Thyroid gland (tissue), 4 donors: ENCODE measurements at regions not wholly inside any gene's neighbourhood (a gene's known extent, or its start where the extent isn't known, plus 50 kb on each side); places are given as distances from the start of the nearest gene placed in this dataset.

Source experiments
- DNase-seq, 2 donors: peaks; one replicate each; pipeline ENCODE4 v3.0.0-alpha.2; 2019
- H3K27ac ChIP-seq, 3 donors: fragments of 200-600 bp; sonication (generic); 1 replicate in 2 of 3; 2 replicates in 1 of 3; pipeline ENCODE4 v1.5.1; 2016 to 2019; ENCODE audit warnings: mild to moderate bottlenecking in 1 of 3, moderate library complexity in 1 of 3
- H3K27me3 ChIP-seq: fragments of 200-600 bp; sonication (generic); one replicate; pipeline ENCODE4 v1.5.1; 2019
- H3K36me3 ChIP-seq, 2 donors: fragments of 200-600 bp; sonication (generic); one replicate each; pipeline ENCODE4 v1.5.1; 2016 to 2019
- H3K4me1 ChIP-seq, 2 donors: fragments of 200-600 bp; sonication (generic); one replicate each; pipeline ENCODE4 v1.5.1; 2017 to 2019
- H3K4me3 ChIP-seq, 3 donors: fragments of 200-600 bp; sonication (generic); replicated peaks in 1 of 3; 1 replicate in 2 of 3; 2 replicates in 1 of 3; pipeline ENCODE4 v1.5.1; 2016; ENCODE audit warnings: mild to moderate bottlenecking in 1 of 3
- H3K9me3 ChIP-seq: fragments of 200-600 bp; sonication (generic); one replicate; pipeline ENCODE4 v1.5.1; 2017
- CTCF ChIP-seq, 6 experiments: fragments of 200-600 bp in 3 of 6; fragments of 450-650 bp in 3 of 6; sonication (generic) in 3 of 6; IDR thresholded peaks; one replicate each; pipeline ENCODE4 v1.5.1; 2016 to 2019; ENCODE audit warnings: antibody characterized with exemption in 6 of 6, mild to moderate bottlenecking in 2 of 6, inconsistent platforms in 1 of 6, moderate library complexity in 1 of 6
- POLR2A ChIP-seq, 2 donors: fragments of 450-650 bp; IDR thresholded peaks; one replicate each; pipeline ENCODE4 v1.6.1; 2017; ENCODE audit warnings: antibody characterized with exemption in 2 of 2, mild to moderate bottlenecking in 2 of 2, moderate library complexity in 1 of 2
- WGBS, 2 donors: methylation state at CpG; one replicate each; pipeline ENCODE4 v1.1.5; 2017; 5-methylcytosine and 5-hydroxymethylcytosine counted together
- intact Hi-C: fragments of 100-400 bp; cut with DNase I; formaldehyde crosslinking; loops from one replicate; pipeline ENCODE4 v1.15.1; 2023

- no peak for TF ChIP-seq POLR2A (IDR thresholded peaks at IDR 0.05)
- no peak for TF ChIP-seq CTCF (IDR thresholded peaks at IDR 0.05)
- H3K27ac ChIP-seq, result no peak overlapping the region
- H3K36me3 ChIP-seq, result no peaks in the 10 kb centered on the region
- intact Hi-C loops, result no loop called here
- H3K27me3 ChIP-seq, result no peaks in the 10 kb centered on the region
- no peak overlapping the region for H3K4me3 ChIP-seq
- DNase-seq, result no peak
- 71 to 79% methylated on average over 12 of the region's 12 CpGs for WGBS, 2 donors
- no peaks in the 10 kb centered on the region for H3K4me1 ChIP-seq
- H3K9me3 ChIP-seq, result no peaks in the 10 kb centered on the region
Observed at GRCh38 chr16:54482892-54483574, 196.4 kb upstream of the IRX3 start.

- WGBS, 2 donors, result 78% methylated on average over 5 of the region's 5 CpGs
- TF ChIP-seq CTCF (IDR thresholded peaks at IDR 0.05) (no peak), POLR2A (IDR thresholded peaks at IDR 0.05) (no peak)
- Histone ChIP-seq H3K36me3 (no peaks in the 10 kb centered on the region), H3K27ac (no peak overlapping the region), H3K9me3 (no peaks in the 10 kb centered on the region), H3K27me3 (no peaks in the 10 kb centered on the region), H3K4me3 (no peak overlapping the region), H3K4me1 (no peaks in the 10 kb centered on the region)
- intact Hi-C loops, result no loop called here
- no peak for DNase-seq
Observed at GRCh38 chr16:54480429-54480828, 193.8 kb upstream of the IRX3 start.

- intact Hi-C loops, result no loop called here
- Histone ChIP-seq H3K36me3 (no peaks in the 10 kb centered on the region), H3K4me3 (no peak overlapping the region), H3K27ac (no peak overlapping the region), H3K9me3 (no peaks in the 10 kb centered on the region), H3K4me1 (no peaks in the 10 kb centered on the region), H3K27me3 (no peaks in the 10 kb centered on the region)
- WGBS, 2 donors, result 89 to 96% methylated on average over 1 of the region's 1 CpG
- no peak for DNase-seq
- TF ChIP-seq POLR2A (IDR thresholded peaks at IDR 0.05), result no peak
- TF ChIP-seq CTCF (IDR thresholded peaks at IDR 0.05), result no peak
Observed at GRCh38 chr16:54479546-54479945, 193.0 kb upstream of the IRX3 start.

- no peaks in the 10 kb centered on the region for H3K36me3 ChIP-seq
- no peak overlapping the region for H3K27ac ChIP-seq
- DNase-seq, result no peak
- no peaks in the 10 kb centered on the region for H3K9me3 ChIP-seq
- TF ChIP-seq POLR2A (IDR thresholded peaks at IDR 0.05), result no peak
- no peak for TF ChIP-seq CTCF (IDR thresholded peaks at IDR 0.05)
- no peaks in the 10 kb centered on the region for H3K4me1 ChIP-seq
- 84 to 85% methylated on average over 6 of the region's 6 CpGs for WGBS, 2 donors
- intact Hi-C loops, result no loop called here
- no peaks in the 10 kb centered on the region for H3K27me3 ChIP-seq
- H3K4me3 ChIP-seq, result no peak overlapping the region
Observed at GRCh38 chr16:54477714-54478113, 191.1 kb upstream of the IRX3 start.

- Histone ChIP-seq H3K4me1 (no peaks in the 10 kb centered on the region), H3K9me3 (no peaks in the 10 kb centered on the region), H3K27ac (no peak overlapping the region), H3K36me3 (no peaks in the 10 kb centered on the region), H3K4me3 (no peak overlapping the region), H3K27me3 (no peaks in the 10 kb centered on the region)
- TF ChIP-seq POLR2A (IDR thresholded peaks at IDR 0.05) (no peak), CTCF (IDR thresholded peaks at IDR 0.05) (no peak)
- no peak for DNase-seq
- intact Hi-C loops, result no loop called here
- WGBS, 2 donors, result 65 to 69% methylated on average over 5 of the region's 5 CpGs
Observed at GRCh38 chr16:54475019-54475601, 188.5 kb upstream of the IRX3 start.
